ENCODE measurements at regions not wholly inside any gene's neighbourhood (a gene's known extent, or its start where the extent isn't known, plus 50 kb on each side); places are given as distances from the start of the nearest gene placed in this dataset.
"Not testable (repeated sequence)": the region's sequence is repeated elsewhere in the genome, so short reads cannot be mapped to it uniquely, and the experiment has no call there.

- intact Hi-C loops (cut with micrococcal nuclease) = no loop called here
Measured at GRCh38 chr11:25317216-25317615, 820.4 kb downstream of the LUZP2 start.

- intact Hi-C loops (cut with micrococcal nuclease) = no loop called here
Measured at GRCh38 chr11:25319127-25319526, 822.3 kb downstream of the LUZP2 start.

DNA sequence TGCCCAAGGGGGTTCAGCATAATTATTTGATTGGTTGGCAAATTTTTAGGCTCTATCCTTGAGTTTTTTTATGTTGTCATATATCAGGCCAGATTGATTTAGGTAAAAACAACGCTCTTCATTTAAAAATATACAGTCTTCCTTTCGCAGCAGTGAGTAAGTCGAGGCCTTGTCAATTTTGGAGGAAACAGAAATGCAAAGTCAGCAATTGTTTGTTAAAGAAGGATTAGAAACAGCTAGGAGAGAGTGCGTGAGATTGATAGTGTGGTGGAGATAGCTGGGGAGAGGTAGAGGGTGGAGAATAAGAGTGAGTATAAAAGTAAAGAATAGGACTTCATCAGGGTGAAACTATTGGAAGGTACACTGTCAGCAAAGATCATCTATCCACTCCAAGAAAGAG, 830.8 kb downstream of the LUZP2 start:
- intact Hi-C loops (cut with micrococcal nuclease) = no loop called here

- intact Hi-C loops (cut with micrococcal nuclease) = no loop called here
Measured at GRCh38 chr11:25339281-25339680, 842.4 kb downstream of the LUZP2 start.

DNA sequence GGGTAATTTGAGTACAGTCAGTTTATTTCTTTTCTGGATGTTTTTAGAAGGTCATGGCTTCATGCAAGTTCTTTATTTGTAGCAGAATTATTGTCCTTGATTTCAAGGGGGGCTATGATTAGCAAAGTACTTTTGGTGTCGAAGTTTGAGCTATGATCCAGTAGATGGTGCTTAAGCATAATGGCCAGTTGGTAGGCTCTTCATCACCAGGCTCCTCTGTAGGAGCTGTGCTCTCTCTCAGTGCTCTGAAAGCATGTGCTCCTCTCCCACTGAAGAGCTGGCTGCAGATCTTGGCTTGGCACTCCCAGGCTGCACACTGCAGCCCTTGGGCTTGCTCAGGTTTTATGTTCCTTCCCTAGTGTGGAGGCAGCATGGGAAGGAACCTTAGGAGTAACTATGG, 852.7 kb downstream of the LUZP2 start:
- intact Hi-C loops (cut with micrococcal nuclease) = no loop called here

GRCh38 chr11:25350899-25351803, 854.3 kb downstream of the LUZP2 start:
- intact Hi-C loops (cut with micrococcal nuclease) = no loop called here

GRCh38 chr11:25357133-25357532, 860.3 kb downstream of the LUZP2 start:
- intact Hi-C loops (cut with micrococcal nuclease) = no loop called here

- intact Hi-C loops (cut with micrococcal nuclease) = no loop called here
Measured at GRCh38 chr11:25377466-25377865, 880.6 kb downstream of the LUZP2 start.

DNA sequence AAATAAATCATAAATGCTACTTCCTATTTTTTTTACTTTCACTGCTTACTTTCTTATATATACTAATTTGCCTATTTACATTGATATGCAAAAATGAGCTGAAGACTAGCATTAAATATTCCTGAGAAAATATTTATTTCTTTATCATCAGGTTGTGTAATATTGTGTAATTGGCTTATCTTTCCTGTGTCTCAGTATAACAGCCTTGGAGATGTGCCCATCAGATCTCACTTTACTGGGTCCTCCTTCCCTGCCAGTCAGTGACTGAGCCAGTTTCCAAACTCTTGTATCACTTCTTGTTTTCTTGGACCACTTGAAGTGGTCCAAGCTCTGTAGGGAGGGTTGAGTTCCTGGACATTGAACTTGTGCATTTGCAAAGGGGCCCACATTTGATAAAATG, 900.0 kb downstream of the LUZP2 start:
- intact Hi-C loops (cut with micrococcal nuclease) = no loop called here

DNA sequence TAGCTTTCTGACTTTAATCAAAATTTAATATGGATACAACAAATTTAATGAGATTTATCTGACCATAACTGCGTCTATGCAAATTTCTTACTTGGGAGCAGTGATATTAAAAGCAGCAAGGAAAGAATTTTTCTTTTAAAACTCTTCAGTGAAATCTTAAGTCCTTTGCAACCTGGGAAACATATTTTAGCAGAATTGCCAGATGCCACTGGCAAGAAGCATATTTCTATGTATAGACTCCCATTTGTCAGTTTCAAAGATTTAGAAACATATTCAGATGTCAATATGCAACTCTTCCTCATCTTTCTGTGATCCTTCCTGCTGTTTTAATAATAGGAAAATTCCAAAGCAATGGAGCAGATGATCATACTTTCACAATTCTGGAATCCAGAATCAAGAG, 911.3 kb downstream of the LUZP2 start:
- intact Hi-C loops (cut with micrococcal nuclease) = no loop called here

DNA sequence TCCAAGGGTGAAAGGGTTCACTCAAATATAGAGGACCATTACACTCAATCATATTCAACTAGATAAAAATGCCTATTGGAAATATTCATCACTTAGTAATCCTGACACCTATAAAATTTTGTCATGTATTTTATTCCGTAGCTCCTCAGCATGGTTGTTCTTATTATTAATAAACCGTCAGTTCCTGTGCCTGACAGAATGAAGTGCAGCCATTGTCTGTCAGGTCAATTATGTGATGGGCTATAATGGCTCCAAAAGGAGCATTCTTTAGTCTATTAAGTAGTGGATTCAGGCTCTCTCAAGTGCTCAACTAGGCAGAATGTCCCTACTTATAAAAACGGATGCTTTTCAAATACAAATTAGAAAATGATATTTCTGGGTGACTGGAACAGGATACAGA, 916.1 kb upstream of the ANO3 start:
- intact Hi-C loops (cut with micrococcal nuclease) = no loop called here

DNA sequence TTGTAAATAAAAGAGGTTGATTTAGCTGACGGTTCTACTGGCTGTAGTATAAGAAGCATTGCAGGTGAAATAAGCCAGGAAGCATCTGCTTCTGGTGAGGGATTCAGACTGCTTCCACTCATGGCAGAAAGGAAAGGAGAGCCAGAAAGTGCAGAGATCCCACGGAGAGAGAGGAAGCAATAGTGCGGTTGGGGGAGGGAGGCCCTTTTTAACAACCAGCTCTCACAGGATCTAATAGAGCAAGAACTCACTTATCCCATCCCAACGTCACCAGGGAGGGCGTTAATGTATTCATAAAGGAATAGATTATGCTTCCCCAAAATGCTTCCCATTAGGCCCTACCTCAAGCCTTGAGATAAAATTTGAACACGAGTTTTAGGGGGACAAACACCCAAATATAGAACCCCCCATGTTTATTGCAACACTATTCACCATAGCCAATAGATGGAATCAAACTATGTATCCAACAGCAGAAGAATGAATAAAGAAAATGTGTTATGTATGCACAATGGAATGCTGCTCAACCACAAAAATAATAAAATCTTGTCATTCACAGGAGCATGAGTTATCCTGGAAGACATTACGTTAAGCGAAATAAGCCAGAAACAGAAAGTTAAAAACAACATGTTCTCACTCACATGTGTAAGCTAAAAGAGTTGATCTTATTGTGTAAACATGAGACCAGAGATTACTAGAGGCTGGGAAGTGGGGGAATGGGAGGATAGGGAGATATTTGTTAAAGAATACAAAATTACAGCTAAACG, 908.3 kb upstream of the ANO3 start:
- intact Hi-C loops (cut with micrococcal nuclease) = no loop called here

- intact Hi-C loops (cut with micrococcal nuclease) = no loop called here
Measured at GRCh38 chr11:25432376-25432775, 899.6 kb upstream of the ANO3 start.

DNA sequence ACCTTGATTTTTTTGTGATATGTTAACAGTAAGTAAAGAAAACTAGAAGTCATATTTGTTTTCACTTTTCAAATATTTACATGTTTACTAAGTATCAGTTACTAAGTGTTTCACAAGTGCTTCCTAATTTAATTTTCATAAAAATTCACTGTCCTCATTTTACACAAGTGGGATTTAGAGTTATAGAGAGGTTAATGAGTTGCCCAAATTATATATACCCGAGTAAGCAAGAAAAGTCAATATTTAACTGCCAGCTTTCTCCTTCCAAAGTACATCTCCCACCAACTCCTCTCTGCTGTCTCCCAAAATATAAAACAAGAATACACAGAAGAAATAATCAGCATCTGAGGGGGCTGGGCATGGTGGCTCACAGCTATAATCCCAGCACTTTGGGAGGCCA, 896.7 kb upstream of the ANO3 start:
- intact Hi-C loops (cut with micrococcal nuclease) = no loop called here

GRCh38 chr11:25436326-25436725, 895.6 kb upstream of the ANO3 start:
- intact Hi-C loops (cut with micrococcal nuclease) = loop anchor here (1.0 kb wide), 1 partner anchor 29 kb away; no protein-coding TSS in a partner anchor

- intact Hi-C loops (cut with micrococcal nuclease) = no loop called here
Measured at GRCh38 chr11:25441421-25441820, 890.5 kb upstream of the ANO3 start.

DNA sequence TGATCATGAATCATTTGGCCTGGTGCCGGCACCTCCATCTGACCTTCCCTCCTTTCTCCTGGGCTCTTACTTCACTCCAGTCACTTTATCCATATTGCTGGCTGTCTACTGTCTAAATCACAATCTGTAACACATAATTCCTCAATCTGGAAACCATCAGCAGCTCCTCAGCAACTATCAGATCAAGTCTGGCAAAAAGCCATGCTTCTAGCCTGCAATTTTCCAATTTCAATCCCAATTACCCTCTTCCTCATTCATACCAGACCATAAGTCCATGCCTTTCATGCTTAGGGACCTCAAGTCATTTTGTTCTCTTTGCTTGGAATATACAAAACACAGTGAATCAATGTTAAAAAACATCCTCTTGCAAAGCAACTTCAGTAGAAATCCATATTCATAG, 882.8 kb upstream of the ANO3 start:
- intact Hi-C loops (cut with micrococcal nuclease) = no loop called here

DNA sequence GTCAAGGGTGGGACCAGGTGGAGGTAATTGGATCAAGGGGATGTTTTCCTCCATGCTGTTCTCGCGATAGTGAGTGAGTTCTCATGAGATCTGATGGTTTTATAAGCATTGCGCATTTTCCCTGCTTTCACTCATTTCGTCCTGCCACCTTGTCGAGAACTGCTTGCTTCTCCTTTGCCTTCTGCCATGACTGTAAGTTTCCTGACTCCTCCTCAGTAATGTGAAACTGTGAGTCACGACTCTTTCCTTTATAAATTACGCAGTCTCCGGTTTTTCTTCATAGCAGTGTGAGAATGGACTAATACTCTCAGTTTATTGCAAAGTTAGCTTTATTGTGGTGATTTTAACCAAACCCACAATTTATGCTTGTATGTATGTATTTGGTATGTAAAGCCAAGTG, 878.5 kb upstream of the ANO3 start:
- intact Hi-C loops (cut with micrococcal nuclease) = no loop called here

DNA sequence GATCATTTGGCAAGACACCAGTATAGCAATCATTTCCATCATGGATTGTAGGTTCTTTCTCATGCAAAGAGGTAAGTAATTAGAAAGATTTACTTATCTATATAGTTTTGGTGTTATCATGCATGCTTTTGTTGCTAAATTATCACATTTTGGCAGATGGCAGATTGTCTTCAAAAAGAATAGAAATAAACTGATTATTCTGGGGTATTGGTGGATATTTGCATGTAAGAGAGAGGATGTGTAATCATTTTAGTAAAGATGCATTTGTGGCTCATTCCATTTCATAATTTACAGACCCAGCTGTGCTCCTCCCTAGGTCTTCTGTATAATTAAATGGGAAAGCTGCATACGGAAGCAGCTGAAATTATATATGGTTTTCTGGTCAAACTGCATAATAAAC, 875.7 kb upstream of the ANO3 start:
- intact Hi-C loops (cut with micrococcal nuclease) = no loop called here

DNA sequence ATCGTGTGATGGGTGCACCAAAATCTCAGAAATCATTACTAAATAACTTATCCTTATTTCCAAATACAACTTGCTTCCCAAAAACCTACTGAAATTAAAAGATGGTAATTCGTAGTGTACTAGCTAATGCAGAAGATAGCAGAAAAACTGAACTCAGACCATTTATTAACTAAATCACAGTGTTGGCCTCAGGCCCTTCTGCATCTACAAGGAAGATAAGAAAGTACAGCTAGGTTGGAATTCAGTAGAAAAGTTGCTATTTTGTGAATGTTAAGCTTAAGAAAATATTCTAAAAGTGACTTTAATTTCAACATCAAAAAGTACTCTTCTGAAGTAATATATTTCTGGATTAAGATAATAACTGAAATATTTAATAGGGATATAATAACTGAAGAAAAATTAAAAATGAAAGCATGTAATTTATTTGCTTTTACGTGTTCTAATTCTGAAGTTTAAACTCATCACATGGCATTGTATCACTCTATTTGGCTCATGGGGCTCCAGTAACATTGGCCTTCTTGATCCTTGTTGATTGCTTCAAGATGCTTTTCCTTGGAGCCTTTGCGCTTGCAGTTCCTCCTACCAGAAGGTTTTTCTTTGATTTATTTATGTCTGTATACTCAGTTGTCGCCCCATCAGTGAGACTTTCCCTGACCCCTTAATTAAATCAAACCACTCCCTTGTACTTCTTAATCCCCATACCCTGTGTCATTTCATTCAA, 847.9 kb upstream of the ANO3 start:
- intact Hi-C loops (cut with micrococcal nuclease) = no loop called here

GRCh38 chr11:25485315-25485714, 846.6 kb upstream of the ANO3 start:
- intact Hi-C loops (cut with micrococcal nuclease) = no loop called here

- intact Hi-C loops (cut with micrococcal nuclease) = not testable (repeated sequence)
Measured at GRCh38 chr11:25486338-25486737, 845.6 kb upstream of the ANO3 start.

All from T-helper 1 cell treated with Interleukin-12 subunit alpha and Interleukin-12 subunit beta and Interleukin-4 antibody, amounts not matched to agents 30 ng/mL and 1 ng/mL, for 36 hours (primary cell).